HepG2 (cell line): ENCODE measurements at regions not wholly inside any gene's neighbourhood (a gene's known extent, or its start where the extent isn't known, plus 50 kb on each side); places are given as distances from the start of the nearest gene placed in this dataset.

ENCODE experiments used
- ATAC-seq: fragments of 200-7000 bp; cut with Tn5 transposase; 3 replicates; pipeline ENCODE4 v1.9.1; 2020; ENCODE audit warnings: mild to moderate bottlenecking, moderate library complexity
- BruUV-seq: library from RNA; stranded (reverse); fragments of 400-500 nt; replicated peaks from 2 replicates; lab custom pipeline; 2021; lab: Mats Ljungman, UMichigan
- CTCF ChIA-PET: fragments of 300-600 bp; formaldehyde crosslinking; extraction: SDS; loops from one replicate; lab custom pipeline; 2021; ENCODE audit warnings: low total read pairs, inconsistent platforms, low intra/inter-chr PET ratio; lab: Yijun Ruan, JAX
- POLR2A ChIA-PET: fragments of 350-600 bp; sonication (Branson Sonifier 250); formaldehyde crosslinking; loops from one replicate; lab custom pipeline; 2020; ENCODE audit warnings: antibody characterized with exemption, inconsistent platforms; lab: Yijun Ruan, JAX
- DNase-seq: peaks from one replicate; pipeline ENCODE4 v3.0.0-alpha.2; 2015; ENCODE audit warnings: low spot score
- FAIRE-seq: peaks from 3 replicates; lab custom pipeline; 2011; peaks lifted over from hg19 to GRCh38; lab: Jason Lieb, UNC
- H2AFZ ChIP-seq: one replicate; pipeline ENCODE4 v1.6.1; 2011; ENCODE audit warnings: low read length, inconsistent platforms
- H3K27ac ChIP-seq: fragments of 300-600 bp; 3 replicates; pipeline ENCODE4 v1.8.0; 2011; ENCODE audit warnings: mixed run types, mild to moderate bottlenecking, mixed read lengths, low read length, inconsistent platforms; ENCODE audit not compliant: insufficient read depth; ENCODE audit errors: extremely low read length
- H3K27me3 ChIP-seq, 2 experiments: fragments of 200-600 bp in 1 of 2; 2 replicates in 1 of 2; 3 replicates in 1 of 2; pipeline versions ENCODE4 v1.6.0 to v1.8.0; 2011; ENCODE audit warnings: low read length in 2 of 2, mild to moderate bottlenecking in 2 of 2, moderate library complexity in 2 of 2, inconsistent platforms in 1 of 2; ENCODE audit not compliant: insufficient read depth in 2 of 2, control insufficient read depth in 1 of 2
- H3K36me3 ChIP-seq, 2 experiments: fragments of 200-600 bp in 1 of 2; replicated peaks in 1 of 2; 2 replicates in 1 of 2; 3 replicates in 1 of 2; pipeline versions ENCODE4 v1.5.1 to v1.8.0; 2011; ENCODE audit warnings: low read length in 2 of 2, inconsistent platforms in 1 of 2; ENCODE audit not compliant: insufficient read depth in 2 of 2, control insufficient read depth in 1 of 2
- H3K4me1 ChIP-seq: 2 replicates; pipeline ENCODE4 v1.5.1; 2012; ENCODE audit warnings: low read length, inconsistent platforms; ENCODE audit not compliant: insufficient read depth
- H3K4me2 ChIP-seq: 2 replicates; pipeline ENCODE4 v1.6.0; 2011; ENCODE audit warnings: low read depth, low read length, inconsistent platforms
- H3K4me3 ChIP-seq, 3 experiments: fragments of 200-600 bp in 1 of 3; sonication (generic), shearing (Covaris generic) in 1 of 3; replicated peaks in 1 of 3; 2 replicates each; pipeline ENCODE4 v1.5.1; 2011 to 2016; ENCODE audit warnings: low read length in 3 of 3, inconsistent platforms in 2 of 3, low read depth in 2 of 3, mild to moderate bottlenecking in 2 of 3, control low read depth in 1 of 3, mixed read lengths in 1 of 3; ENCODE audit not compliant: insufficient read depth in 1 of 3
- H3K79me2 ChIP-seq: one replicate; pipeline ENCODE4 v1.6.1; 2011; ENCODE audit warnings: low read length, inconsistent platforms; ENCODE audit not compliant: insufficient read depth
- H3K9ac ChIP-seq: 2 replicates; pipeline ENCODE4 v1.6.0; 2011; ENCODE audit warnings: mild to moderate bottlenecking, low read depth, low read length, inconsistent platforms; ENCODE audit not compliant: insufficient read depth
- H3K9me3 ChIP-seq: 2 replicates; pipeline ENCODE4 v1.5.1; 2012; ENCODE audit warnings: mild to moderate bottlenecking, low read length
- H4K20me1 ChIP-seq: 2 replicates; pipeline ENCODE4 v1.6.0; 2011; ENCODE audit warnings: inconsistent platforms, mild to moderate bottlenecking, low read length, moderate library complexity; ENCODE audit not compliant: insufficient read depth
- ASH2L ChIP-seq: fragments of 300-600, 200-600 bp; sonication (generic); IDR thresholded peaks from 2 replicates; pipeline ENCODE4 v1.7.0; 2017; ENCODE audit warnings: low read depth, mild to moderate bottlenecking, moderate library complexity, mixed read lengths, low read length; ENCODE audit not compliant: insufficient read length
- DR1 ChIP-seq: sonication (generic); formaldehyde crosslinking; IDR thresholded peaks from 2 replicates; pipeline ENCODE4 v1.8.0; 2021; ENCODE audit warnings: mild to moderate bottlenecking, missing genetic modification reagents, inconsistent platforms
- PCBP2 ChIP-seq: fragments of 200-400 bp; formaldehyde crosslinking; optimal IDR thresholded peaks from 2 replicates; pipeline ENCODE3; 2018; ENCODE audit warnings: low read length, low read depth; ENCODE audit not compliant: poor library complexity, severe bottlenecking
- PHF21A ChIP-seq: sonication (generic); formaldehyde crosslinking; IDR thresholded peaks from 2 replicates; pipeline ENCODE4 v1.5.0; 2020; ENCODE audit warnings: mild to moderate bottlenecking, missing genetic modification reagents
- POLR2AphosphoS2 ChIP-seq: IDR thresholded peaks from 2 replicates; pipeline ENCODE4 v1.6.1; 2011; ENCODE audit warnings: low read depth, low read length, improper control_type of control experiment
- RBAK ChIP-seq: sonication (generic); formaldehyde crosslinking; IDR thresholded peaks from 2 replicates; pipeline ENCODE4 v1.5.1; 2020; ENCODE audit warnings: mild to moderate bottlenecking, missing genetic modification reagents
- RCOR2 ChIP-seq: IDR thresholded peaks from 2 replicates; pipeline ENCODE4 v1.6.1; 2016; ENCODE audit warnings: missing biosample characterization, missing genetic modification reagents
- ZMAT3 ChIP-seq: sonication (generic); formaldehyde crosslinking; conservative IDR thresholded peaks from 2 replicates; pipeline ENCODE4 v1.7.0; 2021; ENCODE audit warnings: missing genetic modification reagents
- ZNF160 ChIP-seq: sonication (generic); formaldehyde crosslinking; IDR thresholded peaks from 2 replicates; pipeline ENCODE4 v1.8.0; 2022; ENCODE audit warnings: mild to moderate bottlenecking, inconsistent platforms, missing genetic modification reagents
- ZNF580 ChIP-seq: IDR thresholded peaks from 2 replicates; pipeline ENCODE4 v1.6.1; 2016; ENCODE audit warnings: low read depth, borderline replicate concordance
- WGBS: methylation state at CpG from one replicate; pipeline ENCODE4 v1.1.6; 2017; ENCODE audit warnings: low lambda C conversion rate; 5-methylcytosine and 5-hydroxymethylcytosine counted together
- in situ Hi-C: cut with HindIII; loops from 2 replicates; pipeline ENCODE4 v1.10.0; 2017; ENCODE audit warnings: low pct_unique_long_range_greater_than_20kb; ENCODE audit not compliant: extremely low pct_ligation_motif_present
- intact Hi-C: fragments of 100-400 bp; cut with micrococcal nuclease; formaldehyde crosslinking; loops from one replicate; pipeline ENCODE4 v1.10.0; 2022; ENCODE audit not compliant: unreplicated experiment
- TF ChIP-seq, protein P1 (sequence below): fragments of 450-650 bp; IDR thresholded peaks from 2 replicates; pipeline ENCODE4 v1.6.1; 2016
- TF ChIP-seq, protein P2 (sequence below): sonication (generic); formaldehyde crosslinking; IDR thresholded peaks from 2 replicates; pipeline ENCODE4 v1.4.0; 2020; ENCODE audit warnings: mild to moderate bottlenecking, missing genetic modification reagents
- TF ChIP-seq, protein P3 (sequence below): sonication (generic); formaldehyde crosslinking; IDR thresholded peaks from 2 replicates; pipeline ENCODE4 v1.9.0; 2022; ENCODE audit warnings: missing genetic modification reagents, mild to moderate bottlenecking, borderline replicate concordance

DNA sequence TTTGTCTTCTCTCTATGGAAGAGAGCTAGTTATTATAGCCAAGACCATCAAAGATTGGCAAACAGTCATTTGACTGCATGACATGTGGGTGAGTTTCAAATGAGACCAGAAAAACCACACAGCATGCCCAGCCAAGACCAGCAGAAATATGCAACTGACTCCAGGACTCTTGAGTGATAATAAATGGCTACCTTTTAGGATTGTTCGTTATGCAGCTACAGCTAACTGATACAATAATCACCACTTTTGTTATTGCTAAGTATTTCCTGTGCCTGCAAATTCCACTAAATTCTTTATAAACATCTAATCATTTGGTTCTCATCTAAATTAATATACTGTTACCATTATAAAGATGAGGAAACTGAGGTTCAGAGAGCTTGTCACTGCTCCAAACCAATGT is 528.4 kb upstream of the TBX3 start:
- Histone ChIP-seq H3K4me3 (no peak overlapping the region), H3K36me3 (no peaks in the 10 kb centered on the region), H4K20me1 (no peaks in the 10 kb centered on the region), H3K4me2 (no peak overlapping the region), H3K27me3 (peaks cover 0 to 6% of the 10 kb centered on the region in 2 experiments; a peak in 2 of 5 replicates), H3K4me1 (no peaks in the 10 kb centered on the region), H3K79me2 (no peaks in the 10 kb centered on the region), H3K9ac (no peak overlapping the region), H3K9me3 (no peaks in the 10 kb centered on the region), H3K27ac (no peak overlapping the region), H2AFZ (no peak overlapping the region)
- TF ChIP-seq RBAK (CRISPR knock-in tag) (peak; percentile 81; the same call in 1 of the 2 replicates), ASH2L (no peak)
- CTCF ChIA-PET, result no interaction called here
- POLR2A ChIA-PET, result interaction anchor here (0.7 kb wide), 1 partner anchor 252 kb away, joined by 3 read pairs; no protein-coding TSS in a partner anchor
- DNase-seq, result no peak
- in situ Hi-C loops (no loop called here), intact Hi-C loops (no loop called here)
- WGBS, result 0% methylated on average over 1 of the region's 1 CpG
- ATAC-seq, result no peak
- FAIRE-seq, result no peak
- BruUV-seq, result no TSS peak

DNA sequence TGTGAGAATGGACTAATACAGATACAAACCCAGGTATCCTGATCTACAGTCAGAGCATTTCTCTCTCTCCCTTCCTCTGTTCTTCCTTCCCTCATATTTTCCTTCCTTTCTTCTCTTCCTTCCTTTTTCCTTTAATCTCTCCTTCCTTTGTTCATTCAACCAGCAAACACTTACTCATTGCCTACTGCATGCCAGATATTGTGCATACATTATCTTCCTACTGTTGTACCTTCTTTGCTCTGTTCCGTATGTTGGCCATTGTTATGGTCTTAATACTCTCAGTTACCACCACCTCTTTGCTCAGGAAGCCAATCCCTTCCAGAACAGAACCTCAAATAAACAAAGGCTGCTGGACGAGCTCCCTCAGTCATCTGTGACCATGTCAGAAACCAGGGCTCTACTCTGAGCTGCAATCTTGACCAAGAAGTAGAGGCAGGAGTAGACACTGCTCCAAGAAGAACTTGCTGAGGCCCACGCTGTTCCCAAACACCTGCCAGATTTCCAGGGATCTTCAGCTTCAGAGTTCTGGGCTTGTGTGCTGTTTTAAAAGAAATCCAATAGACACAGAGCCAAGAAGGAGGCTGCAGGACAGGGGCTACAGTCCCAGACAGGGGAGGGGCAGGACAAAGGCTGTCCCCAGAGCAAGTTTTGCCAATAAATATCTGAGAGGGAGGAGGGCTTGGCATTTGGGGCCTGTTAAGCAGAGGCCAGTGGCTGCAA is 526.7 kb upstream of the TBX3 start:
- intact Hi-C loops, result no loop called here
- CTCF ChIA-PET, result no interaction called here
- TF ChIP-seq POLR2AphosphoS2, result no peak
- no peak for TF ChIP-seq DR1 (CRISPR knock-in tag)
- TF ChIP-seq, protein P1, sequence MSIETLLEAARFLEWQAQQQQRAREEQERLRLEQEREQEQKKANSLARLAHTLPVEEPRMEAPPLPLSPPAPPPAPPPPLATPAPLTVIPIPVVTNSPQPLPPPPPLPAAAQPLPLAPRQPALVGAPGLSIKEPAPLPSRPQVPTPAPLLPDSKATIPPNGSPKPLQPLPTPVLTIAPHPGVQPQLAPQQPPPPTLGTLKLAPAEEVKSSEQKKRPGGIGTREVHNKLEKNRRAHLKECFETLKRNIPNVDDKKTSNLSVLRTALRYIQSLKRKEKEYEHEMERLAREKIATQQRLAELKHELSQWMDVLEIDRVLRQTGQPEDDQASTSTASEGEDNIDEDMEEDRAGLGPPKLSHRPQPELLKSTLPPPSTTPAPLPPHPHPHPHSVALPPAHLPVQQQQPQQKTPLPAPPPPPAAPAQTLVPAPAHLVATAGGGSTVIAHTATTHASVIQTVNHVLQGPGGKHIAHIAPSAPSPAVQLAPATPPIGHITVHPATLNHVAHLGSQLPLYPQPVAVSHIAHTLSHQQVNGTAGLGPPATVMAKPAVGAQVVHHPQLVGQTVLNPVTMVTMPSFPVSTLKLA, result no peak
- no peak for TF ChIP-seq PHF21A (CRISPR knock-in tag)
- TF ChIP-seq PCBP2, result no peak
- TF ChIP-seq, protein P2, sequence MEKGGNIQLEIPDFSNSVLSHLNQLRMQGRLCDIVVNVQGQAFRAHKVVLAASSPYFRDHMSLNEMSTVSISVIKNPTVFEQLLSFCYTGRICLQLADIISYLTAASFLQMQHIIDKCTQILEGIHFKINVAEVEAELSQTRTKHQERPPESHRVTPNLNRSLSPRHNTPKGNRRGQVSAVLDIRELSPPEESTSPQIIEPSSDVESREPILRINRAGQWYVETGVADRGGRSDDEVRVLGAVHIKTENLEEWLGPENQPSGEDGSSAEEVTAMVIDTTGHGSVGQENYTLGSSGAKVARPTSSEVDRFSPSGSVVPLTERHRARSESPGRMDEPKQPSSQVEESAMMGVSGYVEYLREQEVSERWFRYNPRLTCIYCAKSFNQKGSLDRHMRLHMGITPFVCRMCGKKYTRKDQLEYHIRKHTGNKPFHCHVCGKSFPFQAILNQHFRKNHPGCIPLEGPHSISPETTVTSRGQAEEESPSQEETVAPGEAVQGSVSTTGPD (CRISPR knock-in tag), result no peak
- TF ChIP-seq ZNF160 (CRISPR knock-in tag), result no peak
- no peak for TF ChIP-seq ZMAT3 (CRISPR knock-in tag)
- no peak for TF ChIP-seq ZNF580 (CRISPR knock-in tag)
- TF ChIP-seq, protein P3, sequence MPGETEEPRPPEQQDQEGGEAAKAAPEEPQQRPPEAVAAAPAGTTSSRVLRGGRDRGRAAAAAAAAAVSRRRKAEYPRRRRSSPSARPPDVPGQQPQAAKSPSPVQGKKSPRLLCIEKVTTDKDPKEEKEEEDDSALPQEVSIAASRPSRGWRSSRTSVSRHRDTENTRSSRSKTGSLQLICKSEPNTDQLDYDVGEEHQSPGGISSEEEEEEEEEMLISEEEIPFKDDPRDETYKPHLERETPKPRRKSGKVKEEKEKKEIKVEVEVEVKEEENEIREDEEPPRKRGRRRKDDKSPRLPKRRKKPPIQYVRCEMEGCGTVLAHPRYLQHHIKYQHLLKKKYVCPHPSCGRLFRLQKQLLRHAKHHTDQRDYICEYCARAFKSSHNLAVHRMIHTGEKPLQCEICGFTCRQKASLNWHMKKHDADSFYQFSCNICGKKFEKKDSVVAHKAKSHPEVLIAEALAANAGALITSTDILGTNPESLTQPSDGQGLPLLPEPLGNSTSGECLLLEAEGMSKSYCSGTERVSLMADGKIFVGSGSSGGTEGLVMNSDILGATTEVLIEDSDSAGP (CRISPR knock-in tag), result no peak
- TF ChIP-seq RCOR2 (CRISPR knock-in tag), result no peak

More for the DNA sequence above, 526.7 kb upstream of the TBX3 start:
- no peak overlapping the region for H3K9ac ChIP-seq
- H4K20me1 ChIP-seq, result no peaks in the 10 kb centered on the region
- ATAC-seq (no peak), FAIRE-seq (no peak), DNase-seq (no peak)
- H3K79me2 ChIP-seq, result no peaks in the 10 kb centered on the region
- H3K27ac ChIP-seq, result no peak overlapping the region
- no peaks in the 10 kb centered on the region for H3K9me3 ChIP-seq
- WGBS, result 29% methylated on average over 3 of the region's 3 CpGs
- peaks cover 0 to 6% of the 10 kb centered on the region in 2 experiments; a peak in 2 of 5 replicates for H3K27me3 ChIP-seq
- H3K4me1 ChIP-seq, result no peaks in the 10 kb centered on the region
- H3K4me3 ChIP-seq, result no peak overlapping the region
- in situ Hi-C loops, result no loop called here
- BruUV-seq, result no TSS peak
- H3K4me2 ChIP-seq, result no peak overlapping the region
- H3K36me3 ChIP-seq, result no peaks in the 10 kb centered on the region
- no peak overlapping the region for H2AFZ ChIP-seq
- POLR2A ChIA-PET, result no interaction called here
